ENCODE measurements at regions not wholly inside any gene's neighbourhood (a gene's known extent, or its start where the extent isn't known, plus 50 kb on each side); places are given as distances from the start of the nearest gene placed in this dataset.

DNA sequence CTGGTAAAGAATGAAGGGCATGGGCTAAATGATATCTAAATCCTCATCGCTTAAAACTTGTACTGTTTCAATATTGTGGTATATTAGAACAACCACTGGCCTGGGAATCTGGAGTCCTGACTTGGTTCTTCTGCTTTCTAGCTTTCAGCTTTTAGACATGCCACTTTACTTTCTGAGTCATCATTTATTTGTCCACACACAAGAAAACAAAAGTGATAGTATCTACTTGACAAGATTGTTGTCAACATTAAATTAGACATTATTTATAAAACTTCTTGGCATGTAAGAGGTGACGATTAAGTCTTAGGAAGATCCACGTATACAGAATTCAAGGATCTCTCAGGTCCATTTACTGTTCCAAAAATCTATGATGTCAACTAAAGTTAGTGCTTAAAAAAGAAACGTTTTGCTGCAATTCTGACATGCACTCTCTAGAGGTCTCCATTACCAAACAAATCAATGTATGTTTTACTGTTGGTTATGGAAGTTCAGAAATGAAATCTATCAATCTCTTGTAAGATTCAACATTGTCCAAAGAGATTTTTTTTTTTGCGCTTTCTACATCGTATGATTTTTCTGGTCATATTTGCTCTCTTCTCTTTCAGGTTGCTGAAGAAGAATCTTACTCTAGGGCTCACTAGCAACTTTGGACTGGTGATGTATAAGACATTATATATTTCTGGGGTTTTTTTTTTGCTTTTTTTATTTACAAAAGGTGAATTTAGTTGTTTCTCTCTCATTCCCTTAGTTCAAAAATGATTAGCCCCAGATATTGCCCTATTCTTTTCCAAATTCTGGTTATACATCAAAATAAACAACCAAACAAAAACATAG, 53.6 kb upstream of the DYNC1I1 start:
- DNase-seq (ENCODE audit: low read depth), result peak; percentile 31

DNA sequence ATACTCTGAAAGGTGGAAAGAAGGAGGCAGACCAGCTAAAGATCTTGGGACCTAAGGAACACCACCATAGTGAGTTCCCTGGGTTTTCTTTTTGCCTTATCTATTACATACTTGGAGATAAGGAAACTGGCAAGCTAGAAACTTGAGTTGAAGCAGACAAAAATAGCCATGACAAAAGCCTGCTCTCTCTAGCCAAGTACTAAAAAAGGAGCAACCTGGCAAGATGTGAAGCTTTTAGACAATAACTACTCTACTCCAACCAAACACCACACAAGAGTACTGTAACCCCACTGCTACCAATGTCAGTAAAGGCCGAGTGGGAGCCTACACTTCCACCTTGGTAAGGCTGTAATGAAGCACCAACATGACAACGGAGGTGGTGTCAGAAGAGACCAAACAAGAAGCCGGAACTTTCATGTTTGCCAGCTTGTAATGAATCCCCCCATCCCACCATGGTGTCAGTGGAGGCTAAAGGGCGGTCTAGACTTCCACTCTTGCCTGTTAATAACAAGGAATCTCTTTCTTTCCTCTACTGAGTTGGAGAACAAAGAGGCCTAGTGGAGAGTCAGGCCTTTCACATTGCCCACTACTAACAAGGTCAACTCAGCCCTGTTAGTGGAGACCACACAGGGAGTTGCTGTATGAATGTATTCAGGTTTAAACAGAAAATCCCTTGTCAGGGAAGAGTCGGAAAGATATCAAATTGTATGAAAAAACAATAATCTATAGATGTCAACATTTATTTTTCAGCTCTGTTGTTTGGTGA, 55.8 kb upstream of the DYNC1I1 start:
- DNase-seq (ENCODE audit: low read depth), result no peak

DNA sequence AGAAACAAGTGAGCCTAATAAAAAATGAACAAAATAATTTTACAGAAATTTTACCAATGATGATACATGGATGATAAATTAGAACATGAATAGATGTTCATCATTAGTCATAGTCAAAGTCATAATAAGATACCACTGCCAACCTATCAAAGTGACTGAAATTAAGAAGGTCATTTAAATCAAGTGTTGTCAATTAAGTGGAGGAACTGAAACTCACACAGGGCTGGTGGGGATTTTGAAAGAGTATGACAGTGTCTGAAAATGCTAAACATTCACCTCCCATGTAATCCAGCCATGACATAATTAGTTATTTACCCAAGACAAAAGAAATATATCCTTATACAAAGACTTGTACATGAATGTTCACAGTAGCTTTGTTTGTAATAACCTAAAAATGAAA, 57.1 kb upstream of the DYNC1I1 start:
- DNase-seq (ENCODE audit: low read depth), result no peak

DNA sequence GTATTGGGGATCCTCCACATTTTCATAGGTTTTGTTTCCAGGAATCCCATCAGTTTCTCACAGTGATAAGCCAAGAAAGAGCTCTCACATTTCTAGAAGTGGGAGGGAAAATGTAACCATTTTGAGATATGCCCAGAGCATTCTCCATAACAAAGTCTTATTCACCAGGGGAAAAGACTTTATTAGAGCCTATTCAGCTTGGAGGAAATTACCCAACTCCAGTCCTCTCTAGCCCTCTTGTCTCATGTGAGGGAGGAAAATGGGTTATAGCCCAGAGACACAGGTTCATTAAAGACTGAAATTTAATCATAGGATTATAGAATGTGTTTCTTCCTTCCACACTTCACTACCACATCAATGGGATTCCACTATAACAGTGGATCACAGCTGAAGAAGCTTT, 61.6 kb upstream of the DYNC1I1 start:
- DNase-seq (ENCODE audit: low read depth), result no peak

DNA sequence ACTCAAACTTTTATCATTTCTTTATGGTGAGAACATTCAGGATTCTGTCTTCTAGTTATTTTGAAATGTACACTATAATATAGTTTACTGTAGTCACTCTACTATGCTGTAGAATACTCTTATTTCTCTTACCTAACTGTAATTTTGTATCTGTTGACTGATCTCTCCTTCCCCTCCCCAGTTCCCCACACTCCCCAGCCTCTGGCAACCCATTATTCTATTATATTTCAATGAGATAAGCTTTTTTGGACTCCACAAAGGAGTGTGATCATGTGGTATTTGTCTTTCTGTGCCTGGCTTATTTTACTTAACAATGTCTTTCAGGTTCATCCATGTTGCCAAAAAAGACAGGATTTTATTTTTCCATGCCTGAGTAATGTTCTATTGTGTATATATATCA, 71.4 kb upstream of the DYNC1I1 start:
- DNase-seq (ENCODE audit: low read depth), result no peak

DNA sequence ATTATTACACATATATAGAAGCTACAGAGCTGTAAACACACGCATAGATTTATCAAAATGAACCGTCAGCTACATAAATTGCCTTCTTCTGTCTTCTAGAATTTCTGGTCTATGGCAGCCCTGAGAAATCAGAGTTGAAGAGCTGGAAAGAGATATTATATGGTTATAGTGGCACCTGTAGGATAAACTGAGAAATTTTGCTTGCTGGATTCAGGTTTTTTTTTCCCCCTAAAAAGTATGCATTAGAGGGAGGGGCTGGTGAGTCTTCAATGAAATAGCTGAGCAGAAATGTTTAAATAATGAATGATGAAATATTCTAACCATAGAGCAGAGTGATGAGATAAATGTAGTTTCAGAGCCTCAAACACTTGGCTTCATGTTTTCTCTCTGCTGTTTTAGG, 78.0 kb upstream of the DYNC1I1 start:
- DNase-seq (ENCODE audit: low read depth), result no peak

DNA sequence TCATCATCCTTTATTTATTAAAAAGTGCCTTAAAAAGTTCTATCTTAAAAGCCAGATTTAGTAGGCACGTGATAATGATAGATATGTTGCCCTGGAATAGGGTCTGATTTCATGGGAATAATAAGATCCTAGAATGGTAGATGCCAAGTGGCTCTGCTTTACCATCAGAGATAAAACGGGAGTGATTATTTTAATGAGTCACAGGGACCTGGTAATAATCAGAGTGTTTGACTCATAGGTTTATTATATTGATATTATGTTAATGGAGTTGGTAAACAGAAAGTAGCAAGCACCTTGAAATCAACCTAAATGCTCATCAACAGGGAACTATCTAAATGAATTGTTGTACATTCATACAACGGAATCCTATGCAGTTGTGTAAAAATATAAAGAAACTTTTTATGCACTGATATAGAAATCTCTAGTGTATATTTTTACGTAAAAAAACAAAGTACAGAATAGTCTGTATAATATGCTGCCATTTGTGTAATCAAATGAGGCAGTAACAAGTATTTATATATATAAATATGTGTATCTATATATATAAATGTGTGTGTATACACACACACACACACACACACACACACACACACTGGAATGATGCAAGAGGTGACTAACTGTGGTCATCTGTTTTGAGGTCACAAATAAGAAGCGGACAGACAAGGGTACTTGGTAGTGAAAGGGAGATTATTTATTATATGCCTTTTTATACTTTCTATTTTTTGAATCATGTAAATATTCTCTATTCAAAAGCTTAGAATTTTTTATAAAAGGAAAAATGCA, 78.6 kb upstream of the DYNC1I1 start:
- peak; percentile 70 for DNase-seq (ENCODE audit: low read depth)

DNA sequence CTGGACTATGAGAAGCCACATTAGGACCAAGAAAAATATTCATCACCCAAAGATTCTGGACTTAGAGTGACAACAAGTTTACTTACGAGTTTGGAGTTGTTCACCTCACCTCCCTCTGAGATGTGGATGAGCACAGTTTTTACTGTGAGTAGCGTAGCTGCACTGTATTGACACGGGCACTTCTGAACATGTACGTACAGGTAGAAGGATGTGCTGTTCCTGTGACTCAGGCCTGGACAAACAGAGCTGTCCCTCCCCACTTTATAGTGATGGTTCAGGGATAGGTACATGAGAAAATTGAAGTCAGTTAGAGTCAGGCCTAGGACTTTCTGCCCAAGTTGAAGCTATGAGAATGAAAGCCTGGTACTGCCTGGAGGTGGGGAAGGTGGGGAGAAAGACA, 80.9 kb upstream of the DYNC1I1 start:
- DNase-seq (ENCODE audit: low read depth), result no peak

DNA sequence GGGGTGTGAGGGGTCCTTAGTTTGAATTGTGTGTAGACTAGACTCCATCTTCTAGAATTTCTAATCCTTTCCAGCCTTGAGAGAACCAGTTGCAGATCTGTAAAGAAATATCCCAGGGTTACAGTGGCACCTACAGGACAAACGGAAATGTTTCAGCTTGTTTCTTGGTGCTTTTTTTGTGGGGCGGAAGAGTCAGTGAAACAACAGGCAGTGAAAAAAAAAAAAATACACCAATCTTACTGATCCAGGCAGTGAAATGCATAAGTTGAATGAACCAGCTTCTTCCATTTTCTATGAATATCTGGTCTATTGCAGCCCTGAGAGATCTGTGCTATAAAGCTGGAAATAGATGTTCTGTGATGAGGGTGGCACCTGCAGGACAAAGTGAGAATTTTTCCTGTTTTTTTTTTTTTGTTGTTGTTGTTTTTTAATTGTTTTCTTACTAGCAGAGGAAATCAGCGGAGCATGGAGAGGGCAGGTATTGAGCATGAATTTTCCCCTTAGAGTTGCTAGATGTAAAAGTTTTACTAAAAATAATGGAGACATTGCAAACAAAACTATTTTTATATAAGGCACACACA, 81.9 kb upstream of the DYNC1I1 start:
- peak; percentile 70 for DNase-seq (ENCODE audit: low read depth)

DNA sequence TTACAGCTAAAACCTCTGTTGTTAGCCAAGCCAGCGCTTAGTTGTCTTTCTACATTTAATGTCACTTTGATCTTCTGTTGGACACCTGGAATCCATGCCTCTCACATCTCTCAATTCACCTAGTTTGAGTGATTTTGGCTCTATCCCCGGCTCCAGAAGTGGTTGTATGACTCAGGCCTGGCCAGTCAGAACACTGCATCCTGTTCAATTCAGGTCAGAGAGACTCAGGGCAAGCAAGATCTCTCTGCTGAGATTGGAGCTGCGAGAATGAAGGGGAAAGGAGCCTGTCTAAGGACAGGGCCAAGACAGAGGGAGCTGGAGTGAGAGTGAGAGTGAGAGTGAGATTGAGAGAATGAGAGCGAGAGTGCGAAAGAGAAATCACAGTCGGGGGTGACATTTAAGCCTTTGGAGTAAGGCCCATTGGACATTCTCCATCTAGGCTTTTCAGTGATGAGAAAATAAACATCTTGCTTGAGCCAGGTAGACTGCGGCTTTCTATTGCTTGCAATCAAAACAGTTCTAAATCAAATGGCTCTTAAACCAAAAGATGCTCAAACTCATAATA, 83.3 kb upstream of the DYNC1I1 start:
- DNase-seq (ENCODE audit: low read depth), result peak; percentile 21

DNA sequence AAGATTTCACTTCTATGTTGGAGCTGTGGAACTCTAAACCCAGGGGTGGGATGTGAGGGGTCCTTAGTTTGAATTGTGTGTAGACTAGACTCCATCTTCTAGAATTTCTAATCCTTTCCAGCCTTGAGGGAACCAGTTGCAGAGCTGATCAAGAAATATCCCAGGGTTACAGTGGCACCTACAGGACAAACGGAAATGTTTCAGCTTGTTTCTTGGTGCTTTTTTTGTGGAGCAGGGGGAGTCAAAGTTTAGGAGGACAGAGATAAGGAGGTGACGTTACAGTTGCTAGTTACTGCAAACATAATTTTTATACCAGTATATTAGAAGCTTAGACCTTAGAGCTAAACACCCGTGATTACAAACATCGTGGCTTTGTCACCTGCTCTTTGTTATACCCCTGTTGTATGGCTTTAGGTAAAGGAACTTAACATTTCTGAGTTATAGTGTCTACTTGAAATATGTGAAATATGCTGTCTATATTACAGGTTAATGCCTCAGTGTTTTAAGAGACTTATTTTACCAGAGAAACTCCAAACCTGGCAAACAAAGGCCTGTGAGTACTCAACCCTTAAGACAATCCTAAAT, 84.5 kb upstream of the DYNC1I1 start:
- peak; percentile 48 for DNase-seq (ENCODE audit: low read depth)

DNA sequence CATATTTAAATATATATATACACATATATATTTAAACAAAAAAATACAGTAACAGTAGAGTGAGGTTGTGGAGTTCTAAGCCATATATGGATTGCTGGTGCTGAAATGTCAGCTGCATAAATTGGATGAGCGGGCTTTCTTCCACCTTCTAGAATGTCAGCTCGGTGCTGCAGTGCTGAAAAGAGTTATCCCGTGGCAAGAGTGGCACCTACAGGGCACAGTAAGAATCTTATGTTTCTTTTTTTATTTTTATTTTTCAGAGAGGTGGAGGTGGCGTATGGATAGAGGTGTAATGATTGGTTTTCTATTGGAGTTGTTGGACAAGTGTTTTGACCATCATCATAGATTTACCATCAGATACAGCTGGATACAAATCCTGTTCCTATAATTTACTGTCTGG, 86.2 kb upstream of the DYNC1I1 start:
- DNase-seq (ENCODE audit: low read depth), result peak; percentile 73

DNA sequence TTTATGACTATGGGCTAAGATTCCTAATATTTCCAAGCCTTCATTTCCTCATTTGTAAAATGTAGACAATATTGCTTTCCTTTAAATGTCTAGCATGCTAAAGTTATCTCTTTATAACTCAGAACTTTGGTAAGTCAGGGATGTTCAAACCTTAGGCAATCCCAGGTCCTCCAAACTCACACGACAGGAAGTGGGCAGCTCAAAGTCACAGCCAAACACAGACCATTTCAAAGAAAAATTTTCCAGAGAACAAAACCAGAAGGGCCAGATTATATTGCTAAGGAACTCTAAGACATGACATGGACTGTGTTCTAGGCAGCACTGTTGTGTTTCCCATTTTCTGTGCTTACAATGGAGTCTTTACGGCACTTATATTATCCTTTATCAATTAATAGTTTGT, 87.8 kb upstream of the DYNC1I1 start:
- DNase-seq (ENCODE audit: low read depth), result no peak

DNA sequence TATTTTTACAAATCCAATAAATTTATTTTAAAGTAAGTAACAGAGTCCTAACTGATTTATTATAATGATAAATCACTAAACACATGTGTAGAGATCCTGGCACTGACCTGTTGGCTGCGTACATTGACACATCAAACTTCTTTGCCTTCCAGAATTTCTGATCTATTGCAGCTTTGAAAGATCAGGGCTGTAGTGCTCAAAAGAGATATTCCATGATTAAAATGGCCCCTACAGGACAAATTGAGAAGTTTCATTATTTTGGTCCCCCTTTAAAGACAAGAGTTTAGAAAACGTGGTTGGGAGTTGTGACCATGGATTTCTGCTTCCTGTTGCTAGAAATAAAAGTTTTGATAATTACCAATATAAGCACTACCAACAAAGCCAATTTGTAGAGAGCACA, 87.7 kb upstream of the PDK4 start:
- DNase-seq (ENCODE audit: low read depth), result peak; percentile 55

DNA sequence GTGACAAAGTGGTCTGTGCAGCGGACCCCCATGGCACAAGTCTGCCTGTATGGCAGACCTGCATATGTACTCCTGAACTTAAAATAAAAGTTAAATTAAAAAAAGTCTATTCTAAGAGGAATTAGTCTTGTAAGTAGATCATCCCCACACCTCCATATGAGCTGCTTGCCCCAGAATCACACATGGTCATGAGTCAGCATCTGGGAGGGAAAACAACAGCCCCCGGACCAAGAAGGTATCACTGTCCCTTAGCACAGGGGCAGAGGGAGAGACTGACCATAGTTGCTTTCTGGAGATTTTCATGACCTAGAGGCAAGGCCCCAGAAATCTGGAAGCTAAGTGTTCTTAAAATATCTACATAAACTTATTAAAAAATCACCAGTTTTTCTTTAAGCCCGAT, 86.6 kb upstream of the PDK4 start:
- DNase-seq (ENCODE audit: low read depth), result no peak

DNA sequence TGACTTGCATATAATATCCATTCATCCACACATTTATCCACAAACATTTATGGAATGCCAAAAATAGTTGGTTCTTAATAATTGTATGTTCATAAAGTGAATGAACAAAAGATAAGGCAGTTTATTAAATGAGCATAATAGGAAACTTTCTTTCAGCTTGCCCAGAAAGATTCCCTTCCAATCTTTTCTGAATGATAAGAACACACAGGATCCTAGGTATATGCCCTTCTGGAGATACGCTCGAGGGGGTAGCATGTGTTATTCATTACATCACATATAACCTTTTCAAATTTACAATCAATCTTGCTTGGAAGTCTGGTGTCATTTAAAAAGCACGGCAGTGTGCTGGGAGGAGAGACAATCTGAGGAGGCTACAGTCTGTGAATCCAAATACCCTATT, 80.4 kb upstream of the PDK4 start:
- DNase-seq (ENCODE audit: low read depth), result no peak

DNA sequence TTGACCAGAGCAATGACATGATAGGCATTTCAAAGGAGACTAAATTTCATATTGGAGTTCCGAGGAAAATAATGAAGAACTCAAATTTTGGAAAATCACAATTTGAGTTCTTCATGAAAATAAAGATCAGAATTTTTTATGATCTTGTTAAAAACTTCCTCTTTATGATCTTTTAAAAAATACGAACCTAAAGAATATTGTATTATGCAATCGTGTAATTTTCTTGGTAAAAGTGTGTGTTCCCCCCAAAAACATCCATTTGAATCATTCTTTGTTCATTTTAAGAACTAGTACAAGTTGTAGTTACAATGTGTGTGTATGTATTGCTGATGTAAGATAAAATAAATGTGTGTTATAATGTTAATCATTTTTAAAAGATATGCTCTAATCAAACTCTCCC, 79.3 kb upstream of the PDK4 start:
- no peak for DNase-seq (ENCODE audit: low read depth)

DNA sequence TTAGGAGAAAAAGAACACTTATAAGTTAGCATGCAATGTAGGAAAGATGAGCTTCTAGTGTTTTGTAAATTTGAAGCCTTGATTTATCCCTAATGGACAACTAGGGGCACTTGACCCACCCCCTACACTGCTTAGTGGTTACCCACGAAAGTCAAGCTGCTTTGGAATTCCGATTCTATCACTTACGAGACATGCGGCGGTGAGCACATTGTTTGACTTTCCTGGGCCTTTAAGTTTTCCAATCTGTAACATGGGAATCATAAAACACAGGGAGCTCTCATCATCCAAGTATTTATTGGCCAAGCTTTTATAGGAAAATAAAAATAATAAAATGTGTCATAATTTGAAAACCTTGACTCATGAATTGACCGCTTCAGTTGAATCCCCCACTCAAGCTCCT, 78.7 kb upstream of the PDK4 start:
- no peak for DNase-seq (ENCODE audit: low read depth)

DNA sequence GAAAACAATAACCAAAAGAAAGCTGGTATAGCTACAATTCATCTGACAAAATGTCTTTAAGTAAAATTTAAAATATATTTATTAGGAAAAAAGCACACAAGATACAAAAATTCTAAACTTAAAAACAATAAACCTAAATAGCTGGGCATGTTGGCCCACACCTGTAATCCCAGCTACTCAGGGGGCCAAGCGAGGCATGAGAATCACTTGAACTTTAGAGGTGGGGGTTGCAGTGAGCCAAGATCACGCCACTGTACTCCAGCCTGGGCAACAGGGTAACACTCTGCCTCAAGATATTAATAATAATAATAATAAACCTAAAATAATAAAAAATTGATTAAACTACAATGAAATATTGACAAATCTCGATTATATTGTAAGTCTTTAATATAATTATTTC, 77.8 kb upstream of the PDK4 start:
- no peak for DNase-seq (ENCODE audit: low read depth)

DNA sequence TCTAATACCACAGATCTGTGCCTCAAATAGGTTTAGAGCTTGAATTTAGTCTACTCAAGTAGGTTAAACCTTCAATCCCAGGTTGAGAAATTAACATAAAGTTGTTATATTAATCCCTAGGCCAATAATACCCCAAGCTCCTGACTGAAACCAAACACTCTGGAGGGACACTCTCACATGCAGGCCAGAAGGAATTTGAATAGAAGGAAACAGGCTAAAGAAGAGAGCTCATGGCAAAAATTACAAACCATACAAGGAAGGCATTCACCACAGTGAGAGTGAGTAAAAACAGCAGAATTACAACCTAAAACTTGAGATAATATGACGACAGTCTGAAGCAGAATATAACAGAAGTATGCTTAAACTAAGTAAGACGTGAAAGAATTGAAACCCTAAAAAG, 76.1 kb upstream of the PDK4 start:
- no peak for DNase-seq (ENCODE audit: low read depth)

DNA sequence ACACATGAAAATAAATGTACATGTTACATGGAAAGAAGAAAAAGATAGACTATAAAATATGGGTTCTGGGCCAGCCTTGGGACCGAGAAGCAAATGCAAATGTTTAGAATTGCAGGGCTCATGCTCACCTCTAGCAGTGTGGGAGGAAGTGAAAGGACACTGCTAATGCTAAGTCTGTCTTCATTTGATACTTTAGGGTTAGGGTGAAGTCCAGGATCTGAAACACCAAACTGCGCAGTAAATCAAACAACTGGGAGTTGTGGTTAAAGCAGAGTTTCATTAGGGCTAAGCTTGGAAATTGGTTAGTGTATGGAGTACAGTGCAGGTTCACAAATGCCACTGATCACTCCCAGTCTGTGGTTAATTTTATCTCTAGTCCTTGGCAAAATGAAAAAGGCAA, 73.2 kb upstream of the PDK4 start:
- no peak for DNase-seq (ENCODE audit: low read depth)

Data from LHCN-M2 (cell line).